ENCODE measurements at regions not wholly inside any gene's neighbourhood (a gene's known extent, or its start where the extent isn't known, plus 50 kb on each side); places are given as distances from the start of the nearest gene placed in this dataset.

GRCh38 chr6:4470698-4471210, 305.4 kb upstream of the CDYL start:
- no peaks in the 10 kb centered on the region for H3K36me3 ChIP-seq (ENCODE audit: insufficient read depth, low read length)
- no peaks in the 10 kb centered on the region for H4K20me1 ChIP-seq (ENCODE audit: insufficient read depth)
- no peaks in the 10 kb centered on the region for H3K79me2 ChIP-seq (replicated peaks; ENCODE audit: insufficient read depth, low read length)
- TF ChIP-seq CTCF (IDR thresholded peaks at IDR 0.05; ENCODE audit: poor library complexity, severe bottlenecking) (no peak), EZH2 (IDR thresholded peaks at IDR 0.05; ENCODE audit: borderline replicate concordance, insufficient read depth, low read length, poor library complexity, severe bottlenecking) (no peak)
- no peak overlapping the region for H2AFZ ChIP-seq (ENCODE audit: low read depth, low read length)
- H3K4me2 ChIP-seq (ENCODE audit: low read length), result no peak overlapping the region
- no peaks in the 10 kb centered on the region for H3K9me2 ChIP-seq (ENCODE audit: insufficient read depth, low read length)
- H3K27ac ChIP-seq (ENCODE audit: low read length), result no peak overlapping the region
- no peaks in the 10 kb centered on the region for H3K27me3 ChIP-seq (ENCODE audit: insufficient read depth, low read depth, low read length)
- H3K9me3 ChIP-seq (ENCODE audit: low read length), result no peaks in the 10 kb centered on the region
- H3K4me3 ChIP-seq (ENCODE audit: low read length), result no peak overlapping the region
- H3F3A ChIP-seq (ENCODE audit: insufficient read depth, low read length, poor library complexity, severe bottlenecking), result no peaks in the 10 kb centered on the region
- H3K9ac ChIP-seq (ENCODE audit: low read length), result no peak overlapping the region

DNA sequence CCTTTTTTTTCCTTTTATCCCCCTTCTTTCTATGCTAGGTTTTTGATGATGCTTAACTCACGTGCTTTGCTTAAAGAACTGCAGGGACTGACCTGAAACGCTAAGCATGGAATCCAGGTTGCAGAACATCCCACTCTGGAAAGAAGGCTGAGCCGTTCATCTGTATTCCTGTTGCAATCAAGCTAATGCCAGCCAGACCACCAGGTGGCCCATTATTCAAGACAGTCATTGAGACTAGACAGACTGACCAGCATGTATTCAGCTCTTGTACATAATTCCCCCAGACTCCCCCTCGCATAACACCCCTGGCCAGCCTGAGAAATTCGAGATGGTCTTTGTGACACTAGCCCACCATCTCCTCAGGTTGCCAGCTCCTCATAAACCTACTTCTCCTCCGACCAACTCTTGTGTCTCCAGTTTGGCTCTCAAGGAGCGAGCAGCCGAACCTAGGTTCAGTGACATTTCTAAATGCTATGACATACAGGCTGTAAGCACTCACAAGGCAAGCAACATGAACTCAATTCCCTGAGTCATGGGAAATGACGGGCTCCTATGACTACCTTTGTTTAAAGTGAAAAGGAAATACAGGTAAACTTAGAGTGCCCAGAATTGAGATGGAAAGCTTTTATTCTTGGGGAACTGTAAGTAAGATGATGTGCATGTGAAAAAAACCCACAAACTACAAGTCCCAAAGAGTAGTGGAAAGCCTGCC, 309.3 kb upstream of the CDYL start:
- no peaks in the 10 kb centered on the region for H3F3A ChIP-seq (ENCODE audit: insufficient read depth, low read length, poor library complexity, severe bottlenecking)
- H4K20me1 ChIP-seq (ENCODE audit: insufficient read depth), result no peaks in the 10 kb centered on the region
- H3K27me3 ChIP-seq (ENCODE audit: insufficient read depth, low read depth, low read length), result no peaks in the 10 kb centered on the region
- H3K9me2 ChIP-seq (ENCODE audit: insufficient read depth, low read length), result no peaks in the 10 kb centered on the region
- no peaks in the 10 kb centered on the region for H3K79me2 ChIP-seq (replicated peaks; ENCODE audit: insufficient read depth, low read length)
- no peaks in the 10 kb centered on the region for H3K9me3 ChIP-seq (ENCODE audit: low read length)
- H3K36me3 ChIP-seq (ENCODE audit: insufficient read depth, low read length), result no peaks in the 10 kb centered on the region
- no peak overlapping the region for H3K4me3 ChIP-seq (ENCODE audit: low read length)
- H3K27ac ChIP-seq (ENCODE audit: low read length), result no peak overlapping the region
- H2AFZ ChIP-seq (ENCODE audit: low read depth, low read length), result no peak overlapping the region
- TF ChIP-seq CTCF (IDR thresholded peaks at IDR 0.05; ENCODE audit: poor library complexity, severe bottlenecking), result no peak
- no peak for TF ChIP-seq MXI1 (conservative IDR thresholded peaks at IDR 0.05; ENCODE audit: poor library complexity, severe bottlenecking)
- TF ChIP-seq, protein P1, sequence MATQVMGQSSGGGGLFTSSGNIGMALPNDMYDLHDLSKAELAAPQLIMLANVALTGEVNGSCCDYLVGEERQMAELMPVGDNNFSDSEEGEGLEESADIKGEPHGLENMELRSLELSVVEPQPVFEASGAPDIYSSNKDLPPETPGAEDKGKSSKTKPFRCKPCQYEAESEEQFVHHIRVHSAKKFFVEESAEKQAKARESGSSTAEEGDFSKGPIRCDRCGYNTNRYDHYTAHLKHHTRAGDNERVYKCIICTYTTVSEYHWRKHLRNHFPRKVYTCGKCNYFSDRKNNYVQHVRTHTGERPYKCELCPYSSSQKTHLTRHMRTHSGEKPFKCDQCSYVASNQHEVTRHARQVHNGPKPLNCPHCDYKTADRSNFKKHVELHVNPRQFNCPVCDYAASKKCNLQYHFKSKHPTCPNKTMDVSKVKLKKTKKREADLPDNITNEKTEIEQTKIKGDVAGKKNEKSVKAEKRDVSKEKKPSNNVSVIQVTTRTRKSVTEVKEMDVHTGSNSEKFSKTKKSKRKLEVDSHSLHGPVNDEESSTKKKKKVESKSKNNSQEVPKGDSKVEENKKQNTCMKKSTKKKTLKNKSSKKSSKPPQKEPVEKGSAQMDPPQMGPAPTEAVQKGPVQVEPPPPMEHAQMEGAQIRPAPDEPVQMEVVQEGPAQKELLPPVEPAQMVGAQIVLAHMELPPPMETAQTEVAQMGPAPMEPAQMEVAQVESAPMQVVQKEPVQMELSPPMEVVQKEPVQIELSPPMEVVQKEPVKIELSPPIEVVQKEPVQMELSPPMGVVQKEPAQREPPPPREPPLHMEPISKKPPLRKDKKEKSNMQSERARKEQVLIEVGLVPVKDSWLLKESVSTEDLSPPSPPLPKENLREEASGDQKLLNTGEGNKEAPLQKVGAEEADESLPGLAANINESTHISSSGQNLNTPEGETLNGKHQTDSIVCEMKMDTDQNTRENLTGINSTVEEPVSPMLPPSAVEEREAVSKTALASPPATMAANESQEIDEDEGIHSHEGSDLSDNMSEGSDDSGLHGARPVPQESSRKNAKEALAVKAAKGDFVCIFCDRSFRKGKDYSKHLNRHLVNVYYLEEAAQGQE (IDR thresholded peaks at IDR 0.05; ENCODE audit: borderline replicate concordance), result no peak
- TF ChIP-seq TAF1 (IDR thresholded peaks at IDR 0.05; ENCODE audit: low read depth), result no peak
- no peak for TF ChIP-seq EZH2 (IDR thresholded peaks at IDR 0.05; ENCODE audit: borderline replicate concordance, insufficient read depth, low read length, poor library complexity, severe bottlenecking)
- TF ChIP-seq RAD21 (conservative IDR thresholded peaks at IDR 0.05), result no peak
- TF ChIP-seq EP300 (conservative IDR thresholded peaks at IDR 0.05; ENCODE audit: poor library complexity, severe bottlenecking), result no peak
- no peak for TF ChIP-seq POLR2AphosphoS5 (IDR thresholded peaks at IDR 0.05)
- no peak for TF ChIP-seq SMC3 (conservative IDR thresholded peaks at IDR 0.05; ENCODE audit: poor library complexity)
- H3K9ac ChIP-seq (ENCODE audit: low read length), result no peak overlapping the region
- no peak overlapping the region for H3K4me2 ChIP-seq (ENCODE audit: low read length)
